ENCODE measurements at regions not wholly inside any gene's neighbourhood (a gene's known extent, or its start where the extent isn't known, plus 50 kb on each side); places are given as distances from the start of the nearest gene placed in this dataset.

DNA sequence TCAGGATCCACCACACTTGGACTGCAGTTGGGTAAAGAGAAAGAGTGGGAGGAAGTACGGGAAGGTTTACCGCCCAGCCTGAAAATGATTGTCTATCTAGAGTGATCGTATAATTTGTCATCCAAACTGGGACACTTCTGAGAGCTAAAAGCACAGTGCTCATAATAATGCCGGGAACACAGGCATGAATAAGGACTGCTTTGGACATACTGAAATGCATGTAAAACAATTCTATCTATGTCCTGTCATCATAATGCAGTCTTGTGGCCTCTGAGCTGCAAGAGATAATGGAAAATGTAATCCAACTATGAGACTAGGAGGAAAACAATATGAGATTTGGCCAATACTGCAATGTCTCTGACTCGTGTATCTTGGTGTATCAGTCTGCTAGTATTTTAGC is 435.5 kb downstream of the SOX11 start:
- TF ChIP-seq EZH2 (IDR thresholded peaks at IDR 0.05): no peak
- TF ChIP-seq, protein P1, sequence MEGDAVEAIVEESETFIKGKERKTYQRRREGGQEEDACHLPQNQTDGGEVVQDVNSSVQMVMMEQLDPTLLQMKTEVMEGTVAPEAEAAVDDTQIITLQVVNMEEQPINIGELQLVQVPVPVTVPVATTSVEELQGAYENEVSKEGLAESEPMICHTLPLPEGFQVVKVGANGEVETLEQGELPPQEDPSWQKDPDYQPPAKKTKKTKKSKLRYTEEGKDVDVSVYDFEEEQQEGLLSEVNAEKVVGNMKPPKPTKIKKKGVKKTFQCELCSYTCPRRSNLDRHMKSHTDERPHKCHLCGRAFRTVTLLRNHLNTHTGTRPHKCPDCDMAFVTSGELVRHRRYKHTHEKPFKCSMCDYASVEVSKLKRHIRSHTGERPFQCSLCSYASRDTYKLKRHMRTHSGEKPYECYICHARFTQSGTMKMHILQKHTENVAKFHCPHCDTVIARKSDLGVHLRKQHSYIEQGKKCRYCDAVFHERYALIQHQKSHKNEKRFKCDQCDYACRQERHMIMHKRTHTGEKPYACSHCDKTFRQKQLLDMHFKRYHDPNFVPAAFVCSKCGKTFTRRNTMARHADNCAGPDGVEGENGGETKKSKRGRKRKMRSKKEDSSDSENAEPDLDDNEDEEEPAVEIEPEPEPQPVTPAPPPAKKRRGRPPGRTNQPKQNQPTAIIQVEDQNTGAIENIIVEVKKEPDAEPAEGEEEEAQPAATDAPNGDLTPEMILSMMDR (IDR thresholded peaks at IDR 0.05): no peak
- no peak for TF ChIP-seq EZH2phosphoT487 (IDR thresholded peaks at IDR 0.05)
- H3K36me3 ChIP-seq: no peaks in the 10 kb centered on the region
- H2AFZ ChIP-seq (replicated peaks): no peak overlapping the region
- no peak overlapping the region for H3K4me3 Mint-ChIP-seq
- H4K20me1 ChIP-seq (ENCODE audit: low read depth): no peaks in the 10 kb centered on the region
- H3K4me3 ChIP-seq: no peak overlapping the region
- H3K27me3 Mint-ChIP-seq (ENCODE audit: insufficient read depth, low read depth): no peaks in the 10 kb centered on the region
- no peak overlapping the region for H3K27ac ChIP-seq
- H3F3A ChIP-seq (ENCODE audit: low read depth): no peaks in the 10 kb centered on the region
- H3K4me2 ChIP-seq: no peak overlapping the region
- no peaks in the 10 kb centered on the region for H3K36me3 Mint-ChIP-seq
- H3K4me1 Mint-ChIP-seq: peaks cover 20% of the 10 kb centered on the region
- H3K4me1 ChIP-seq: no peaks in the 10 kb centered on the region
- no peaks in the 10 kb centered on the region for H3K9me3 ChIP-seq (ENCODE audit: low read depth)
- no peak overlapping the region for H3K9ac ChIP-seq
- no peaks in the 10 kb centered on the region for H3K9me3 Mint-ChIP-seq
- no peaks in the 10 kb centered on the region for H3K27me3 ChIP-seq
- no peak overlapping the region for H3K27ac Mint-ChIP-seq
- no peak for DNase-seq (ENCODE audit: low spot score)
- no peaks in the 10 kb centered on the region for H3K79me2 ChIP-seq (ENCODE audit: low read depth)

DNA sequence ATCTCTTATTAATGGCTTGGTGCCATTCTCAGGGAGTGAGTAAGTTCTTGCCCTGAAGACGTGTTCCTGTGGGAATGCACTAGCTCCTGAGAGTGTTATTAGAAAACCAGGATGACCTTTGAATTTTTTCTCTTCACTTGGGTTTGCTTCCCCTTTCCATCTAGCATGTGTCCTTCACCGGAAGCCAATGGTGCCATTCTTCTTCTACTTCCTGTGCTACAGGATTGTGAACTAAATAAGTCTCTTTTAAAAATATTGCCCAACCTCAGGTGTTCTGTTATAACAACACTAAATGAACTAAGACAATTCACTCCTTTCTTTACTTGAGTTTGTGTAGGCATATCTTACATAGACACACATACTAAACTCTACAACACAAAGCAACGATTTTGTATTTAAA is 447.0 kb downstream of the SOX11 start:
- no peak overlapping the region for H3K9ac ChIP-seq
- H3K79me2 ChIP-seq (ENCODE audit: low read depth): no peaks in the 10 kb centered on the region
- no peak for DNase-seq (ENCODE audit: low spot score)
- Mint-ChIP-seq H3K4me1 (no peaks in the 10 kb centered on the region), H3K27me3 (ENCODE audit: insufficient read depth, low read depth) (peaks cover 3% of the 10 kb centered on the region), H3K4me3 (no peak overlapping the region), H3K36me3 (peaks cover 7% of the 10 kb centered on the region), H3K9me3 (peaks cover 32% of the 10 kb centered on the region), H3K27ac (no peak overlapping the region)
- no peak overlapping the region for H3K27ac ChIP-seq
- H3K4me3 ChIP-seq: no peak overlapping the region
- peaks cover 18% of the 10 kb centered on the region for H3K9me3 ChIP-seq (ENCODE audit: low read depth)
- peaks cover 7% of the 10 kb centered on the region for H3K36me3 ChIP-seq
- no peaks in the 10 kb centered on the region for H4K20me1 ChIP-seq (ENCODE audit: low read depth)
- TF ChIP-seq EZH2phosphoT487 (IDR thresholded peaks at IDR 0.05) (no peak), EZH2 (IDR thresholded peaks at IDR 0.05) (no peak)
- TF ChIP-seq, protein P1 (IDR thresholded peaks at IDR 0.05): no peak
- H3K4me2 ChIP-seq: no peak overlapping the region
- H3F3A ChIP-seq (ENCODE audit: low read depth): no peaks in the 10 kb centered on the region
- H3K27me3 ChIP-seq: no peaks in the 10 kb centered on the region
- H2AFZ ChIP-seq (replicated peaks): no peak overlapping the region
- H3K4me1 ChIP-seq: no peaks in the 10 kb centered on the region

DNA sequence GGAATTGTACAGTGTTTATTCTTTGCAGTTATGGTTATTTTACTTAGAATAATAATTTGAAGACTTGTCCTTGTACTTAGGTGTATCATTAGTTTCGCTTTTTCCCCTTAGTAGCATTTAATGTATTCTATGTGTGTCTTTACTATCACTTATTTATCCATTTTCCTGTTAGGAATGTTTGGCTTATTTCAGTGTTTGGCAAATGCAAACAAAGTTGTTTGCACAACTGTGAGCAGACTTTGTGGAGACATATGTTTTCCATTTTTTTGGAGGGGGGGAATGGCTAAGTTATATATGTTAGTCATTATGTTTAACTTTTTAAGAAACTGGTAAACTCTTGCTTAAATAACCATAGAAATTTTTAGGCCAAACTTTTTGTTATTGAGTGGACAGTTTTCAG is 447.7 kb downstream of the SOX11 start:
- TF ChIP-seq, protein P1 (IDR thresholded peaks at IDR 0.05): no peak
- TF ChIP-seq EZH2phosphoT487 (IDR thresholded peaks at IDR 0.05) (no peak), EZH2 (IDR thresholded peaks at IDR 0.05) (no peak)
- H3F3A ChIP-seq (ENCODE audit: low read depth): no peaks in the 10 kb centered on the region
- Mint-ChIP-seq H3K4me1 (no peaks in the 10 kb centered on the region), H3K4me3 (no peak overlapping the region), H3K27ac (no peak overlapping the region), H3K27me3 (ENCODE audit: insufficient read depth, low read depth) (peaks cover 4% of the 10 kb centered on the region), H3K9me3 (peaks cover 35% of the 10 kb centered on the region), H3K36me3 (peaks cover 8% of the 10 kb centered on the region)
- no peak overlapping the region for H2AFZ ChIP-seq (replicated peaks)
- H4K20me1 ChIP-seq (ENCODE audit: low read depth): no peaks in the 10 kb centered on the region
- peaks cover 7% of the 10 kb centered on the region for H3K36me3 ChIP-seq
- H3K4me3 ChIP-seq: no peak overlapping the region
- H3K4me2 ChIP-seq: no peak overlapping the region
- no peak overlapping the region for H3K9ac ChIP-seq
- H3K9me3 ChIP-seq (ENCODE audit: low read depth): peaks cover 18% of the 10 kb centered on the region
- no peaks in the 10 kb centered on the region for H3K79me2 ChIP-seq (ENCODE audit: low read depth)
- no peak for DNase-seq (ENCODE audit: low spot score)
- H3K27ac ChIP-seq: no peak overlapping the region
- no peaks in the 10 kb centered on the region for H3K4me1 ChIP-seq
- H3K27me3 ChIP-seq: no peaks in the 10 kb centered on the region

Measured in neural progenitor cell (in vitro differentiated cells).